ENCODE measurements at regions not wholly inside any gene's neighbourhood (a gene's known extent, or its start where the extent isn't known, plus 50 kb on each side); places are given as distances from the start of the nearest gene placed in this dataset.

GRCh38 chr19:22528956-22529355 lies 105.2 kb upstream of the ZNF492 start:
- TF ChIP-seq CTCF (IDR thresholded peaks at IDR 0.05) (no peak), EP300 (IDR thresholded peaks at IDR 0.05) (no peak), POLR2A (IDR thresholded peaks at IDR 0.05) (no peak)

Measured in suprapubic skin (tissue), 3 donors.